ENCODE measurements at regions not wholly inside any gene's neighbourhood (a gene's known extent, or its start where the extent isn't known, plus 50 kb on each side); places are given as distances from the start of the nearest gene placed in this dataset.

GRCh38 chr2:78870343-78870967, 155.0 kb upstream of the REG3G start:
- DNase-seq, result no peak

- DNase-seq, result no peak
Observed at GRCh38 chr2:78873526-78873925, 152.0 kb upstream of the REG3G start.

GRCh38 chr2:78876316-78876688, 149.2 kb upstream of the REG3G start:
- no peak for DNase-seq

GRCh38 chr2:78887446-78887845, 138.1 kb upstream of the REG3G start:
- no peak for DNase-seq

GRCh38 chr2:78890935-78891334, 134.6 kb upstream of the REG3G start:
- no peak for DNase-seq

- DNase-seq, result no peak
Observed at GRCh38 chr2:78892295-78892694, 133.2 kb upstream of the REG3G start.

GRCh38 chr2:78895022-78895421, 130.5 kb upstream of the REG3G start:
- DNase-seq, result no peak

GRCh38 chr2:78896536-78896935, 129.0 kb upstream of the REG3G start:
- DNase-seq, result no peak

GRCh38 chr2:78907089-78907488, 118.4 kb upstream of the REG3G start:
- no peak for DNase-seq

- DNase-seq, result no peak
Observed at GRCh38 chr2:78908973-78909372, 116.5 kb upstream of the REG3G start.

GRCh38 chr2:78910376-78910775, 115.1 kb upstream of the REG3G start:
- no peak for DNase-seq

GRCh38 chr2:78913257-78913656, 112.2 kb upstream of the REG3G start:
- DNase-seq, result no peak

GRCh38 chr2:78925258-78925657, 100.2 kb upstream of the REG3G start:
- DNase-seq, result no peak

- DNase-seq, result no peak
Observed at GRCh38 chr2:78928502-78928901, 97.0 kb upstream of the REG3G start.

- DNase-seq, result no peak
Observed at GRCh38 chr2:78940998-78941397, 84.5 kb upstream of the REG3G start.

- DNase-seq, result no peak
Observed at GRCh38 chr2:78941751-78942150, 83.8 kb upstream of the REG3G start.

- no peak for DNase-seq
Observed at GRCh38 chr2:78963881-78964280, 61.6 kb upstream of the REG3G start.

- DNase-seq, result no peak
Observed at GRCh38 chr2:78967294-78967693, 58.2 kb upstream of the REG3G start.

- no peak for DNase-seq
Observed at GRCh38 chr2:78973630-78974029, 51.9 kb upstream of the REG3G start.

Measured in DMS153 (cell line).